ENCODE measurements at regions not wholly inside any gene's neighbourhood (a gene's known extent, or its start where the extent isn't known, plus 50 kb on each side); places are given as distances from the start of the nearest gene placed in this dataset.

GRCh38 chr5:135102716-135103574, 68.9 kb upstream of the PITX1 start:
- Histone ChIP-seq H3K9ac (ENCODE audit: low read length) (no peak overlapping the region), H3K27ac (ENCODE audit: low read length) (no peak overlapping the region), H4K20me1 (ENCODE audit: insufficient read depth, low read length) (no peaks in the 10 kb centered on the region), H3K4me1 (ENCODE audit: low read length) (no peaks in the 10 kb centered on the region), H3K36me3 (replicated peaks; ENCODE audit: low read depth, low read length) (no peaks in the 10 kb centered on the region), H3K27me3 (ENCODE audit: low read depth, low read length) (no peaks in the 10 kb centered on the region), H3K9me3 (ENCODE audit: insufficient read depth, low read length) (no peaks in the 10 kb centered on the region), H2AFZ (ENCODE audit: low read depth, low read length) (no peak overlapping the region), H3K4me2 (ENCODE audit: low read length) (no peak overlapping the region), H3K79me2 (ENCODE audit: low read length) (no peaks in the 10 kb centered on the region), H3K4me3 (ENCODE audit: low read length) (no peak overlapping the region)
- TF ChIP-seq, protein P1, sequence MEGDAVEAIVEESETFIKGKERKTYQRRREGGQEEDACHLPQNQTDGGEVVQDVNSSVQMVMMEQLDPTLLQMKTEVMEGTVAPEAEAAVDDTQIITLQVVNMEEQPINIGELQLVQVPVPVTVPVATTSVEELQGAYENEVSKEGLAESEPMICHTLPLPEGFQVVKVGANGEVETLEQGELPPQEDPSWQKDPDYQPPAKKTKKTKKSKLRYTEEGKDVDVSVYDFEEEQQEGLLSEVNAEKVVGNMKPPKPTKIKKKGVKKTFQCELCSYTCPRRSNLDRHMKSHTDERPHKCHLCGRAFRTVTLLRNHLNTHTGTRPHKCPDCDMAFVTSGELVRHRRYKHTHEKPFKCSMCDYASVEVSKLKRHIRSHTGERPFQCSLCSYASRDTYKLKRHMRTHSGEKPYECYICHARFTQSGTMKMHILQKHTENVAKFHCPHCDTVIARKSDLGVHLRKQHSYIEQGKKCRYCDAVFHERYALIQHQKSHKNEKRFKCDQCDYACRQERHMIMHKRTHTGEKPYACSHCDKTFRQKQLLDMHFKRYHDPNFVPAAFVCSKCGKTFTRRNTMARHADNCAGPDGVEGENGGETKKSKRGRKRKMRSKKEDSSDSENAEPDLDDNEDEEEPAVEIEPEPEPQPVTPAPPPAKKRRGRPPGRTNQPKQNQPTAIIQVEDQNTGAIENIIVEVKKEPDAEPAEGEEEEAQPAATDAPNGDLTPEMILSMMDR (IDR thresholded peaks at IDR 0.05; ENCODE audit: low read depth, low read length) = no peak
- TF ChIP-seq EZH2phosphoT487 (IDR thresholded peaks at IDR 0.05; ENCODE audit: low read depth) = no peak

DNA sequence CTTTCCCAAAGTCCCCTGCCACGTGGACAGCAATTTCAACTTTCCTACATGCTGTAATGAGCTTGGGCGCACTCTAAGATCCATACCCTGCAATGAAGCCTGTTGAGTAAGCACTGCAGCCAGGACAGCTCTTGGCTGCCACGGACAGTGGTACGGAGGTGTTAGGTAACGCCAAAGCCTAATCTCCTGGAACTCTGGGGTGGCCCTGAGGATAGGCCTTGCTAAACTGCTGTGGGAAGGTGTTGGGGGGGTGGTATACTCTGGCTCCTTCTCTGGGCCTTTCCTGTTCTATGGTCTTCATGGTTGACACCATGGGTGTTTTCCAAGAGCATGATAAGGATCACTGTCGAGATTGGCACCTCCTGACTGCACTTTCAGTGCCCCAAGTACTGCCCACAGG, 66.4 kb upstream of the PITX1 start:
- H3K27ac ChIP-seq (ENCODE audit: low read length) = no peak overlapping the region
- no peaks in the 10 kb centered on the region for H3K36me3 ChIP-seq (replicated peaks; ENCODE audit: low read depth, low read length)
- H3K79me2 ChIP-seq (ENCODE audit: low read length) = no peaks in the 10 kb centered on the region
- H3K27me3 ChIP-seq (ENCODE audit: low read depth, low read length) = no peaks in the 10 kb centered on the region
- no peak for TF ChIP-seq EZH2phosphoT487 (IDR thresholded peaks at IDR 0.05; ENCODE audit: low read depth)
- TF ChIP-seq, protein P1 (IDR thresholded peaks at IDR 0.05; ENCODE audit: low read depth, low read length) = no peak
- no peak overlapping the region for H3K4me2 ChIP-seq (ENCODE audit: low read length)
- H3K9me3 ChIP-seq (ENCODE audit: insufficient read depth, low read length) = no peaks in the 10 kb centered on the region
- H2AFZ ChIP-seq (ENCODE audit: low read depth, low read length) = no peak overlapping the region
- no peaks in the 10 kb centered on the region for H4K20me1 ChIP-seq (ENCODE audit: insufficient read depth, low read length)
- no peaks in the 10 kb centered on the region for H3K4me1 ChIP-seq (ENCODE audit: low read length)
- no peak overlapping the region for H3K9ac ChIP-seq (ENCODE audit: low read length)
- H3K4me3 ChIP-seq (ENCODE audit: low read length) = no peak overlapping the region

GRCh38 chr5:135100011-135100410, 66.0 kb upstream of the PITX1 start:
- no peak overlapping the region for H3K4me2 ChIP-seq (ENCODE audit: low read length)
- no peak overlapping the region for H3K27ac ChIP-seq (ENCODE audit: low read length)
- H3K9me3 ChIP-seq (ENCODE audit: insufficient read depth, low read length) = no peaks in the 10 kb centered on the region
- no peaks in the 10 kb centered on the region for H3K36me3 ChIP-seq (replicated peaks; ENCODE audit: low read depth, low read length)
- no peaks in the 10 kb centered on the region for H3K4me1 ChIP-seq (ENCODE audit: low read length)
- H3K79me2 ChIP-seq (ENCODE audit: low read length) = no peaks in the 10 kb centered on the region
- H3K9ac ChIP-seq (ENCODE audit: low read length) = no peak overlapping the region
- TF ChIP-seq, protein P1 (IDR thresholded peaks at IDR 0.05; ENCODE audit: low read depth, low read length) = no peak
- TF ChIP-seq EZH2phosphoT487 (IDR thresholded peaks at IDR 0.05; ENCODE audit: low read depth) = no peak
- no peaks in the 10 kb centered on the region for H3K27me3 ChIP-seq (ENCODE audit: low read depth, low read length)
- no peak overlapping the region for H2AFZ ChIP-seq (ENCODE audit: low read depth, low read length)
- H3K4me3 ChIP-seq (ENCODE audit: low read length) = no peak overlapping the region
- H4K20me1 ChIP-seq (ENCODE audit: insufficient read depth, low read length) = no peaks in the 10 kb centered on the region

- Histone ChIP-seq H3K9ac (ENCODE audit: low read length) (no peak overlapping the region), H3K9me3 (ENCODE audit: insufficient read depth, low read length) (no peaks in the 10 kb centered on the region), H2AFZ (ENCODE audit: low read depth, low read length) (no peak overlapping the region), H3K4me3 (ENCODE audit: low read length) (no peak overlapping the region), H3K27ac (ENCODE audit: low read length) (no peak overlapping the region), H3K27me3 (ENCODE audit: low read depth, low read length) (no peaks in the 10 kb centered on the region), H3K36me3 (replicated peaks; ENCODE audit: low read depth, low read length) (no peaks in the 10 kb centered on the region), H3K79me2 (ENCODE audit: low read length) (no peaks in the 10 kb centered on the region), H4K20me1 (ENCODE audit: insufficient read depth, low read length) (no peaks in the 10 kb centered on the region), H3K4me2 (ENCODE audit: low read length) (no peak overlapping the region), H3K4me1 (ENCODE audit: low read length) (no peaks in the 10 kb centered on the region)
- TF ChIP-seq, protein P1 (IDR thresholded peaks at IDR 0.05; ENCODE audit: low read depth, low read length) = no peak
- TF ChIP-seq EZH2phosphoT487 (IDR thresholded peaks at IDR 0.05; ENCODE audit: low read depth) = no peak
Measured at GRCh38 chr5:135097390-135097789, 63.4 kb upstream of the PITX1 start.

Data from OCI-LY3 (cell line).